ENCODE measurements at regions not wholly inside any gene's neighbourhood (a gene's known extent, or its start where the extent isn't known, plus 50 kb on each side); places are given as distances from the start of the nearest gene placed in this dataset.

DNA sequence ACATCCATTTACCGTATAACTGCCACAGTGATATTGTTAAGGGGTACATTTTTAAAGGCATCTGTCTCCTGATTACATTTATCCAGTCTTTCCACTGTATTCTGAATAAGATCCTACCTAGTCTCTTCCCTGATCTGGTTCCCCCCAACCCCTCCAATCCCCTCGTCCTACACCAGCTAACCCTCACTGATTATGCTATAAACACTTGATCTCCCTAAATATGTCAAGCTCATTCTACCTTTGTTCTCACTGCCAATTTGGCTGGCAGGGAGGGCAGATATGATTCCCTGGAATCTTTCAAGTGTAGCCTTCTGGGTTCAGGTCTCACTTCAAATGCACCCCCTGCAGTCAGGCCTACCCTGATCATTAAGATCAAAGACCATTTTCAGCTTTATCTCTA, 1379.8 kb upstream of the MIR17HG start:
- Histone ChIP-seq H3K27me3 (no peaks in the 10 kb centered on the region), H3K27ac (no peak overlapping the region), H3K4me3 (no peak overlapping the region), H3K36me3 (no peaks in the 10 kb centered on the region), H3K9me3 (no peaks in the 10 kb centered on the region), H3K4me1 (no peaks in the 10 kb centered on the region)
- DNase-seq (ENCODE audit: low spot score) = no peak
- TF ChIP-seq, protein P1, sequence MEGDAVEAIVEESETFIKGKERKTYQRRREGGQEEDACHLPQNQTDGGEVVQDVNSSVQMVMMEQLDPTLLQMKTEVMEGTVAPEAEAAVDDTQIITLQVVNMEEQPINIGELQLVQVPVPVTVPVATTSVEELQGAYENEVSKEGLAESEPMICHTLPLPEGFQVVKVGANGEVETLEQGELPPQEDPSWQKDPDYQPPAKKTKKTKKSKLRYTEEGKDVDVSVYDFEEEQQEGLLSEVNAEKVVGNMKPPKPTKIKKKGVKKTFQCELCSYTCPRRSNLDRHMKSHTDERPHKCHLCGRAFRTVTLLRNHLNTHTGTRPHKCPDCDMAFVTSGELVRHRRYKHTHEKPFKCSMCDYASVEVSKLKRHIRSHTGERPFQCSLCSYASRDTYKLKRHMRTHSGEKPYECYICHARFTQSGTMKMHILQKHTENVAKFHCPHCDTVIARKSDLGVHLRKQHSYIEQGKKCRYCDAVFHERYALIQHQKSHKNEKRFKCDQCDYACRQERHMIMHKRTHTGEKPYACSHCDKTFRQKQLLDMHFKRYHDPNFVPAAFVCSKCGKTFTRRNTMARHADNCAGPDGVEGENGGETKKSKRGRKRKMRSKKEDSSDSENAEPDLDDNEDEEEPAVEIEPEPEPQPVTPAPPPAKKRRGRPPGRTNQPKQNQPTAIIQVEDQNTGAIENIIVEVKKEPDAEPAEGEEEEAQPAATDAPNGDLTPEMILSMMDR (IDR thresholded peaks at IDR 0.05) = no peak

GRCh38 chr13:89968470-89968869, 1379.0 kb upstream of the MIR17HG start:
- no peaks in the 10 kb centered on the region for H3K9me3 ChIP-seq
- H3K4me1 ChIP-seq = no peaks in the 10 kb centered on the region
- no peak for DNase-seq (ENCODE audit: low spot score)
- no peaks in the 10 kb centered on the region for H3K36me3 ChIP-seq
- TF ChIP-seq, protein P1 (IDR thresholded peaks at IDR 0.05) = no peak
- no peak overlapping the region for H3K27ac ChIP-seq
- no peaks in the 10 kb centered on the region for H3K27me3 ChIP-seq
- no peak overlapping the region for H3K4me3 ChIP-seq

DNA sequence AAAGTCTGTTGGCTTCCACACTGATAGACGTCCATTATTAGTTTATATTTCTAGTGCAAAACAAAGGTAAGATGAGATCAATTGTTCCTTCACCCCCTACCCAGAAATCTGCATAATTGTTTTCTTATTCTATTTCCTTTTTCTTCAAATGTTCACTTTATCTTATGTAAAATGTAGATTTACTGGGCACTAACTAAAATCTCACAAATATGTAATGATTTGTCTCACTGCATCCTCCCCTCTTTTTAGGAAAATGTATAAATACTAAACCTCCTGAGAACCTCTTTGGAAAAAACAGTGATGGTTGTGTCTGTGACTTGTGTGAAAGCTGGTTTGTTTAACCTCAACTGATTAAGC, 1377.2 kb upstream of the MIR17HG start:
- H3K4me1 ChIP-seq = no peaks in the 10 kb centered on the region
- H3K27ac ChIP-seq = no peak overlapping the region
- H3K36me3 ChIP-seq = no peaks in the 10 kb centered on the region
- no peaks in the 10 kb centered on the region for H3K9me3 ChIP-seq
- no peaks in the 10 kb centered on the region for H3K27me3 ChIP-seq
- H3K4me3 ChIP-seq = no peak overlapping the region
- DNase-seq (ENCODE audit: low spot score) = no peak
- TF ChIP-seq, protein P1 (IDR thresholded peaks at IDR 0.05) = no peak

DNA sequence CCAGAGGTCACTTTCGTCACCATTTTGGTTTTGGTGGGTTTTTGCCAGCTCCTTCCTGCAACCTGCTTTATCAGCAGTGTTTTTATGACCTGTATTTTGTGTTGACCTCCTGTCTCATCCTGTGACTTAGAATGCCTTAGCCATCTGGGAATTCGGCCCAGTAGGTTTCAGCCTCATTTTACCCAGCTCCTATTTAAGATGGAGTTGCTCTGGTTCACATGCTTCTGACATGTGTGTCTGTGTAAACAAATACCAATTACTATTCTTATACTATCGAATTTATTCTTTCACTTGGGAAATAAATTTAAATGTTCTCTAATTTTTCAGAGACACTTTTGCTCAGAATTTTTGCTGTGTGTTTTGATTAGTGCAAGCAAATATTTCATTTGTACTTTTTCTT, 1370.3 kb upstream of the MIR17HG start:
- no peak overlapping the region for H3K4me3 ChIP-seq
- H3K9me3 ChIP-seq = no peaks in the 10 kb centered on the region
- TF ChIP-seq, protein P1 (IDR thresholded peaks at IDR 0.05) = no peak
- no peaks in the 10 kb centered on the region for H3K4me1 ChIP-seq
- no peak for DNase-seq (ENCODE audit: low spot score)
- H3K27me3 ChIP-seq = no peaks in the 10 kb centered on the region
- H3K36me3 ChIP-seq = no peaks in the 10 kb centered on the region
- no peak overlapping the region for H3K27ac ChIP-seq

- no peaks in the 10 kb centered on the region for H3K27me3 ChIP-seq
- no peak overlapping the region for H3K4me3 ChIP-seq
- H3K9me3 ChIP-seq = no peaks in the 10 kb centered on the region
- TF ChIP-seq, protein P1 (IDR thresholded peaks at IDR 0.05) = no peak
- no peak for DNase-seq (ENCODE audit: low spot score)
- no peak overlapping the region for H3K27ac ChIP-seq
- H3K36me3 ChIP-seq = no peaks in the 10 kb centered on the region
- no peaks in the 10 kb centered on the region for H3K4me1 ChIP-seq
Measured at GRCh38 chr13:89980896-89981295, 1366.6 kb upstream of the MIR17HG start.

- Histone ChIP-seq H3K36me3 (no peaks in the 10 kb centered on the region), H3K27ac (no peak overlapping the region), H3K9me3 (no peaks in the 10 kb centered on the region), H3K4me3 (no peak overlapping the region), H3K27me3 (no peaks in the 10 kb centered on the region), H3K4me1 (no peaks in the 10 kb centered on the region)
- DNase-seq (ENCODE audit: low spot score) = no peak
- TF ChIP-seq, protein P1 (IDR thresholded peaks at IDR 0.05) = no peak
Measured at GRCh38 chr13:89982407-89983095, 1364.9 kb upstream of the MIR17HG start.

All from right atrium auricular region (tissue), 2 donors.